SK-N-MC (cell line): ENCODE measurements at regions not wholly inside any gene's neighbourhood (a gene's known extent, or its start where the extent isn't known, plus 50 kb on each side); places are given as distances from the start of the nearest gene placed in this dataset.

Experiments used
- DNase-seq: peaks from one replicate; pipeline ENCODE4 v3.0.0-alpha.2; 2011; ENCODE audit warnings: low read depth, low spot score
- H3K27ac ChIP-seq: fragments of 200-600 bp; sonication (generic); 2 replicates; pipeline ENCODE4 v1.5.1; 2016; ENCODE audit warnings: mixed run types
- H3K36me3 ChIP-seq: fragments of 200-600 bp; sonication (generic); 2 replicates; pipeline ENCODE4 v1.6.1; 2017; ENCODE audit warnings: antibody characterized with exemption, low read length, mixed read lengths; ENCODE audit not compliant: insufficient read depth
- H3K4me3 ChIP-seq: fragments of 200-600 bp; sonication (generic); 2 replicates; pipeline ENCODE4 v1.5.1; 2016
- H3K9ac ChIP-seq: fragments of 200-600 bp; sonication (generic); 2 replicates; pipeline ENCODE4 v1.8.0; 2017; ENCODE audit warnings: mixed run types, mixed read lengths; ENCODE audit not compliant: insufficient read length
- H3K9me3 ChIP-seq: fragments of 200-600 bp; sonication (generic); 2 replicates; pipeline ENCODE4 v1.6.1; 2017; ENCODE audit warnings: low read depth, mild to moderate bottlenecking, antibody characterized with exemption, low read length, moderate library complexity, mixed read lengths
- EZH2 ChIP-seq: fragments of 200-600 bp; sonication (generic); IDR thresholded peaks from one replicate; pipeline ENCODE4 v1.6.1; 2017; ENCODE audit warnings: antibody characterized with exemption
- FOXP2 ChIP-seq: optimal IDR thresholded peaks from 2 replicates; pipeline ENCODE3; 2011; ENCODE audit warnings: mild to moderate bottlenecking, moderate library complexity; ENCODE audit not compliant: insufficient read depth; ENCODE audit errors: extremely low read length, control extremely low read depth
- POLR2AphosphoS5 ChIP-seq: IDR thresholded peaks from 2 replicates; pipeline ENCODE4 v1.6.1; 2012; ENCODE audit warnings: mild to moderate bottlenecking, low read depth, low read length, borderline replicate concordance

- Histone ChIP-seq H3K9ac (no peak overlapping the region), H3K27ac (no peak overlapping the region), H3K9me3 (no peaks in the 10 kb centered on the region), H3K36me3 (no peaks in the 10 kb centered on the region), H3K4me3 (no peak overlapping the region)
- no peak for TF ChIP-seq POLR2AphosphoS5
- TF ChIP-seq EZH2 = no peak
- no peak for DNase-seq
Measured at GRCh38 chr15:94793641-94794040, 562.3 kb downstream of the MCTP2 start.

- Histone ChIP-seq H3K4me3 (no peak overlapping the region), H3K36me3 (no peaks in the 10 kb centered on the region), H3K9ac (no peak overlapping the region), H3K27ac (no peak overlapping the region), H3K9me3 (no peaks in the 10 kb centered on the region)
- DNase-seq = no peak
- TF ChIP-seq FOXP2 (no peak), POLR2AphosphoS5 (no peak), EZH2 (no peak)
Measured at GRCh38 chr15:94804613-94805012, 573.3 kb downstream of the MCTP2 start.

- TF ChIP-seq POLR2AphosphoS5 (no peak), FOXP2 (no peak), EZH2 (no peak)
- no peak overlapping the region for H3K27ac ChIP-seq
- H3K4me3 ChIP-seq = no peak overlapping the region
- H3K9me3 ChIP-seq = no peaks in the 10 kb centered on the region
- H3K9ac ChIP-seq = no peak overlapping the region
- no peaks in the 10 kb centered on the region for H3K36me3 ChIP-seq
- no peak for DNase-seq
Measured at GRCh38 chr15:94815110-94815731, 583.9 kb downstream of the MCTP2 start.

- no peaks in the 10 kb centered on the region for H3K9me3 ChIP-seq
- H3K27ac ChIP-seq = no peak overlapping the region
- no peak overlapping the region for H3K4me3 ChIP-seq
- no peak overlapping the region for H3K9ac ChIP-seq
- no peak for DNase-seq
- no peak for TF ChIP-seq EZH2
- TF ChIP-seq FOXP2 = no peak
- no peak for TF ChIP-seq POLR2AphosphoS5
- no peaks in the 10 kb centered on the region for H3K36me3 ChIP-seq
Measured at GRCh38 chr15:94815914-94816313, 584.6 kb downstream of the MCTP2 start.

- no peak for DNase-seq
- H3K9me3 ChIP-seq = no peaks in the 10 kb centered on the region
- no peak overlapping the region for H3K27ac ChIP-seq
- H3K9ac ChIP-seq = no peak overlapping the region
- TF ChIP-seq EZH2 (no peak), POLR2AphosphoS5 (no peak)
- no peaks in the 10 kb centered on the region for H3K36me3 ChIP-seq
- no peak overlapping the region for H3K4me3 ChIP-seq
Measured at GRCh38 chr15:94829887-94830884, 598.8 kb downstream of the MCTP2 start.

- Histone ChIP-seq H3K9ac (no peak overlapping the region), H3K4me3 (no peak overlapping the region), H3K9me3 (no peaks in the 10 kb centered on the region), H3K36me3 (no peaks in the 10 kb centered on the region), H3K27ac (no peak overlapping the region)
- no peak for TF ChIP-seq EZH2
- no peak for TF ChIP-seq POLR2AphosphoS5
- TF ChIP-seq FOXP2 = no peak
- DNase-seq = no peak
Measured at GRCh38 chr15:94834000-94834399, 602.6 kb downstream of the MCTP2 start.

- no peak for DNase-seq
- Histone ChIP-seq H3K27ac (no peak overlapping the region), H3K36me3 (no peaks in the 10 kb centered on the region), H3K4me3 (no peak overlapping the region), H3K9me3 (no peaks in the 10 kb centered on the region), H3K9ac (no peak overlapping the region)
- TF ChIP-seq POLR2AphosphoS5 = no peak
- TF ChIP-seq FOXP2 = no peak
- no peak for TF ChIP-seq EZH2
Measured at GRCh38 chr15:94834494-94834893, 603.1 kb downstream of the MCTP2 start.

- Histone ChIP-seq H3K36me3 (no peaks in the 10 kb centered on the region), H3K9ac (no peak overlapping the region), H3K27ac (no peak overlapping the region), H3K4me3 (no peak overlapping the region), H3K9me3 (no peaks in the 10 kb centered on the region)
- TF ChIP-seq EZH2 (no peak), FOXP2 (no peak), POLR2AphosphoS5 (no peak)
- DNase-seq = no peak
Measured at GRCh38 chr15:94838281-94838680, 606.9 kb downstream of the MCTP2 start.
